UCSD-AML1 (cell line): ENCODE measurements at regions not wholly inside any gene's neighbourhood (a gene's known extent, or its start where the extent isn't known, plus 50 kb on each side); places are given as distances from the start of the nearest gene placed in this dataset.
"Not testable (repeated sequence)": the region's sequence is repeated elsewhere in the genome, so short reads cannot be mapped to it uniquely, and the experiment has no call there.

Experiments
- DNase-seq: peaks from one replicate; lab custom pipeline; 2025; ENCODE audit not compliant: unreplicated experiment; lab: John Stamatoyannopoulos, UW

DNA sequence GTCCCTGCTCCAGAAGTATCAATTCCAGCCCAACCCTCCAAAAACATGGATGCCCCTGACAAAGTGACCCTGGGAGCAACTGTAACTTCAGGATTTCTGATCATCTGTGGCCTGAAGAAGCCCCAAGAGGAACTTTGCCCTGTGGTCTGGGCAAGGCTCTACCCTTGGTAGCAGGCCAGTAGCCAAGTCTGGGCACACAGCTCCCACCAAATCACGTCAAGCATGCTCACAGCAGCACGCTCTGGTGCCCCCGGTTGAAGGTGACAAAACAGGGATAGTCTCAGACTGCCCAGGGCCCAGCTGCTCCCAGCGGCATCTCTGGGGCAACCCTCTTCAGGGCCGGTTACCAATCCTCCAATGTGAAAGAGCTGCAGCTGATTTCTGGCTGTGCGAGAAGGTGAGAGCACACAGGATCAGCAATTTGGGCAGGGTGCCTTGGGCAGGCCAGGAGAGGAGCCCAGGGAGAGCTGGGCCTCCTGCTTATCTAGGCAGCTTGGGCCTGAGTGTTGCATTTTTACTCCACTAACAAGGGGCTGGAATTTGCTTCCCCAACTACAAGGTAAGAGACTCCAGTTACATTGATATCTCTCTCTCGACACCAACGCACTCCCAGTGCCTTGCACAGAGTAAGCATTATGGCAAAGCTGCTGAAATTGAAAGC lies 418.1 kb downstream of the BCOR start:
- no peak for DNase-seq

DNA sequence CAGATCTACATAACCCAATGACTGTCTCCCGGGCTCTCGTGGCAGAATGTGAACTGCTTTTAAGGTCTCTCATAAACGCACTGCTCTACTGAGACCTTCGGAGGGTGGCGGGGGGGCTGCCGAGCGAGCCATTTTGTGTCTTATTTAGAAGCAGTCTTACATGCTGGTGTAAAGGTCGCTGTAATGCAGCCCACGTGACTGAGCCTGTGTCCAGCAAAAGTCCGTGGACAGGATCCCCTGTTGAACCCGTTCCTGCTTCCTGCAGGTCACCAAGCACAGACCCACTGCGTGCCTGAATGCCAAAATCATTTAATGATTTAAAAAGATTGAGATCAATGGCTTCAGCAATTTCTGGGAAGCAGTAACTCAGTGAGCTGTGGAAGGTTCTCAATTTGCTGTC lies 415.9 kb downstream of the BCOR start:
- no peak for DNase-seq

GRCh38 chrX:39682778-39683177 lies 415.0 kb downstream of the BCOR start:
- DNase-seq = no peak

DNA sequence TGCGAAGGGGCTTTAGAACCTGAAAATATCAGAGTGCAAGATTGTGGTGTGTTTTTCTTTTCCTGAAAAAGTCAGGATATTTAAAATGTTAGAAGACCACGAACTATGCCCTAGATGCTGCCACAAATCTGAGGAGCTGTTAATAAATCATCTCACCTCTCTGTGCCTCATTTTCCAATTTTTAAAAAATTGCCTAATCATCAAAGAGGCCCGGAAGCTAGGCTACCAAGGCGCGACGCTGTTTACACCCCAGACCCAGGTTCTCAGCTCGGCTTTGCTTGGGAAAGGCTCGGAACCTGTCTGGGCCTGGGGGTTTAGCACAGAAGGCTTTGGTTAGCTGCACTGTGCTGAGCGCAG lies 409.6 kb downstream of the BCOR start:
- no peak for DNase-seq

GRCh38 chrX:39688576-39689375 lies 409.0 kb downstream of the BCOR start:
- DNase-seq = peak; percentile 48

GRCh38 chrX:39689376-39690104 lies 408.2 kb downstream of the BCOR start:
- no peak for DNase-seq

- no peak for DNase-seq
Observed at GRCh38 chrX:39690541-39691415, 407.0 kb downstream of the BCOR start.

DNA sequence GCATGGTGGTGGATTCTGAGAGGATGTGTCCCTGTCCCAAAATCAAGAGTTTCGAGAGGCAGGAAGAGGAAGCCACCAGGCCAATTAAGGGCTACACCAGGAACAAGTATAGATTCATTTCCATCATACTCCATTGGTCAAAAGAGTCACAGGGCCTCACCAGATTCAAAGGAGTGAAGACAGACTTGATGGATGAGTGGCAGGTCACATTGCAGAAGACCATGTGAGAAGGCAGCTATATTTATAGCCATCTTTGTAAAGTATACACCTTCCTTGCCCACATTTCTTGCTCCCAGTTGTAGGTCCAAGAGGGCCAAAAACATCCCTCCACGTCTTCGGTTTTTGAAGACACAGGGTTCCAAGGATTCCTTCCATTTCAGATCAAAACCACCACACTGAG lies 406.0 kb downstream of the BCOR start:
- DNase-seq = no peak

- DNase-seq = no peak
Observed at GRCh38 chrX:39692796-39693195, 405.0 kb downstream of the BCOR start.

DNA sequence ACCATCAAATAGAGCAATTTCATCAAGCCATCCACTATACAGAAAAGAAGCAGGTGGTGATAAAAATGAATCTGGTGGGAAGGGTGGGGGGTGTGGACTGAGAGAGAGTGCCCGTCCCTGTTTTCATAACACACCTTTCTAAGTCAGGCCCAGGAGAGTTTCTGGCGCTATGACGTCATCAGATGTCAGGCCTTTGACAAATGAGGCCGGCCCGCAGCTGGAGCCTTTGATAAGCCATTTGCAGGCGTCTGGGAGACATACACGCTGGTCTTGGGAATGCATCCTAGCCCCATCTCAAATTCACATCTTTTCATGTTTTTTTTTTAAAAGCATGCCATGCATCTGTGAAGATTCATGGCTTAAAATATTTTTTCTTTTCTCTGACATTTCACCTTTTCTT lies 404.5 kb downstream of the BCOR start:
- DNase-seq = no peak

GRCh38 chrX:39702636-39703035 lies 395.1 kb downstream of the BCOR start:
- not testable (repeated sequence) for DNase-seq

GRCh38 chrX:39703307-39703706 lies 394.5 kb downstream of the BCOR start:
- no peak for DNase-seq

DNA sequence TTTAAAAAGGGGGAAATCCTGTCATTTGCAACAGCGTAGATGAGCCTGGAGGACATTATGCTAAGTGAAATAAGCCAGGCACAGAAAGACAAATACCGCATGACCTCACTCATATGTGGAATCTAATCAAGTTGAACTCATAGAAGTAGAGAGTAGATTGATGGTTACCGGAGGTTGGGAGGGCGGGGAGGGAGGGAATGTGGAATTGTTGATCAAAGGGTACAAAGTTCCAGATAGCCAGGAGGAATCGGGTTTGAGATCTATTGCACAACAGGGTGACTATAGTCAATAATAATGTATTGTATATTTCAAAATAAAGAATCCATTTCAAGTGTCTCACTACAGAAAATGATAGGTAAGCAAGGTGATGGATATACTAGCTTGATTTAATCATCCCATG lies 393.2 kb downstream of the BCOR start:
- no peak for DNase-seq

GRCh38 chrX:39705290-39705689 lies 392.5 kb downstream of the BCOR start:
- no peak for DNase-seq

- DNase-seq = no peak
Observed at GRCh38 chrX:39709364-39709763, 388.4 kb downstream of the BCOR start.

- DNase-seq = no peak
Observed at GRCh38 chrX:39709812-39710211, 387.9 kb downstream of the BCOR start.

GRCh38 chrX:39710776-39711175 lies 387.0 kb downstream of the BCOR start:
- DNase-seq = no peak

- no peak for DNase-seq
Observed at GRCh38 chrX:39714471-39714870, 383.3 kb downstream of the BCOR start.

GRCh38 chrX:39716401-39716800 lies 381.4 kb downstream of the BCOR start:
- DNase-seq = no peak

DNA sequence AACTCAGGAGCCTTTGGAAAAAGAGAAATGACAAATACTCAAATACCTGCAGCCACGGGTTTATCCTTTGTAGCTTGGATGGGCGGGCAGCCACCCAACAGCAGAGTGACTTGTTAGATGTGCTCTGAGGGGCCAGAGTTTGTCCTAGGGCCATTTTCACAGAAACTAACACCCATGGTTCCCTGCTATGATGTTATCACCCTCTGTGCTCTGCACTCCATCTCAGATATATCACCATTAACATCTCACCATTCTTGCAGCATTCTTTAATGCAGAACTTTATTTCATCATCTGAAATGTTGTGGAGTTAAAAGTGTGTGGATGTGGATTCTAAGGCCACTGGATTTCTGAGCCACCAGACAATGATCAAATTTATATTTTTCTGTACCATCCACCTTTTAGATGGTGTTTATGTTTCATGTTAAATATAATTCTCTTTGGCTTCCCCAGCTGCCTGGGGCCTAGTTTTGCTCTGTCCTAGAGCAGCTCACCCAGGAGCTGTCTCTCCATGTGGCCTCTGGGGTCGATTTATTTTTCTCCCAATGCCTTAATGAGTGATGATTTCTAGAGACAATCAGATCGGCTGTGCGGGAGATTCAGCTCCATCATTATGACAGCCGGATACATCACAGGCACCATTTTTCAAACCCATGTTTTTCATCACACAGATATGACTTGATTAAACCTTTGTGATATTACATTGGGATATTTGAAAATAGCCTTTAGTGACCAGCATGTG lies 380.8 kb downstream of the BCOR start:
- DNase-seq = no peak
